ENCODE measurements at regions not wholly inside any gene's neighbourhood (a gene's known extent, or its start where the extent isn't known, plus 50 kb on each side); places are given as distances from the start of the nearest gene placed in this dataset.

- H3F3A ChIP-seq (ENCODE audit: insufficient read depth, low read depth): no peaks in the 10 kb centered on the region
- H4K20me1 ChIP-seq (ENCODE audit: insufficient read depth): no peaks in the 10 kb centered on the region
- BruUV-seq (replicated peaks): no TSS peak
- H3K4me2 ChIP-seq: no peak overlapping the region
- no peak for DNase-seq
- no peaks in the 10 kb centered on the region for H3K27me3 ChIP-seq (ENCODE audit: insufficient read depth, low read depth)
- no peak overlapping the region for H3K4me3 ChIP-seq
- no peak for TF ChIP-seq CTCF (conservative IDR thresholded peaks at IDR 0.05)
- no peak for TF ChIP-seq EZH2 (IDR thresholded peaks at IDR 0.05; ENCODE audit: low read depth)
- no peak overlapping the region for H3K27ac ChIP-seq
- H2AFZ ChIP-seq: no peak overlapping the region
- ChIA-PET CTCF (interaction anchor here (0.6 to 0.7 kb wide), 2 partner anchors 11 to 163 kb away, joined by 4 to 5 read pairs; no protein-coding TSS in a partner anchor), POLR2A (ENCODE audit: unreplicated experiment) (interaction anchor here (0.7 kb wide), 1 partner anchor 855 kb away, joined by 6 read pairs; no protein-coding TSS in a partner anchor)
- no peaks in the 10 kb centered on the region for H3K79me2 ChIP-seq (ENCODE audit: low read depth)
- H3K36me3 ChIP-seq (ENCODE audit: low read depth): no peaks in the 10 kb centered on the region
- no peaks in the 10 kb centered on the region for H3K4me1 ChIP-seq (replicated peaks; ENCODE audit: insufficient read depth)
- intact Hi-C loops (cut with micrococcal nuclease; ENCODE audit: unreplicated experiment): loop anchor here (10.0 kb wide), 4 partner anchors 321 to 1291 kb away; no protein-coding TSS in a partner anchor
- no peaks in the 10 kb centered on the region for H3K9me2 ChIP-seq (ENCODE audit: insufficient read depth)
- H3K9me3 ChIP-seq (ENCODE audit: insufficient read depth, low read depth): no peaks in the 10 kb centered on the region
These were observed 387.0 kb downstream of the MTX2 start for GRCh38 chr2:176656038-176656775.

GRCh38 chr2:176656776-176657140 is 387.5 kb downstream of the MTX2 start:
- Histone ChIP-seq H3K79me2 (ENCODE audit: low read depth) (no peaks in the 10 kb centered on the region), H2AFZ (no peak overlapping the region), H3K9me2 (ENCODE audit: insufficient read depth) (no peaks in the 10 kb centered on the region), H3K36me3 (ENCODE audit: low read depth) (no peaks in the 10 kb centered on the region), H3K4me1 (replicated peaks; ENCODE audit: insufficient read depth) (no peaks in the 10 kb centered on the region), H3K9me3 (ENCODE audit: insufficient read depth, low read depth) (no peaks in the 10 kb centered on the region), H3F3A (ENCODE audit: insufficient read depth, low read depth) (no peaks in the 10 kb centered on the region), H4K20me1 (ENCODE audit: insufficient read depth) (no peaks in the 10 kb centered on the region), H3K4me2 (no peak overlapping the region), H3K4me3 (no peak overlapping the region), H3K27ac (no peak overlapping the region), H3K27me3 (ENCODE audit: insufficient read depth, low read depth) (no peaks in the 10 kb centered on the region)
- POLR2A ChIA-PET (ENCODE audit: unreplicated experiment): no interaction called here
- DNase-seq: no peak
- no TSS peak for BruUV-seq (replicated peaks)
- CTCF ChIA-PET: interaction anchor here (0.6 to 0.7 kb wide), 2 partner anchors 12 to 163 kb away, joined by 4 to 5 read pairs; no protein-coding TSS in a partner anchor
- intact Hi-C loops (cut with micrococcal nuclease; ENCODE audit: unreplicated experiment): loop anchor here (10.0 kb wide), 4 partner anchors 322 to 1292 kb away; no protein-coding TSS in a partner anchor
- TF ChIP-seq EZH2 (IDR thresholded peaks at IDR 0.05; ENCODE audit: low read depth) (no peak), CTCF (conservative IDR thresholded peaks at IDR 0.05) (no peak)

GRCh38 chr2:176657393-176657792 is 388.2 kb downstream of the MTX2 start:
- ChIA-PET POLR2A (ENCODE audit: unreplicated experiment) (no interaction called here), CTCF (interaction anchor here (0.5 kb wide), 1 partner anchor 16 kb away, joined by 10 read pairs; no protein-coding TSS in a partner anchor)
- H3K27me3 ChIP-seq (ENCODE audit: insufficient read depth, low read depth): no peaks in the 10 kb centered on the region
- no peaks in the 10 kb centered on the region for H3K9me2 ChIP-seq (ENCODE audit: insufficient read depth)
- no peaks in the 10 kb centered on the region for H3K4me1 ChIP-seq (replicated peaks; ENCODE audit: insufficient read depth)
- no peaks in the 10 kb centered on the region for H3F3A ChIP-seq (ENCODE audit: insufficient read depth, low read depth)
- no peak overlapping the region for H3K4me2 ChIP-seq
- H3K36me3 ChIP-seq (ENCODE audit: low read depth): no peaks in the 10 kb centered on the region
- DNase-seq: no peak
- H3K9me3 ChIP-seq (ENCODE audit: insufficient read depth, low read depth): no peaks in the 10 kb centered on the region
- BruUV-seq (replicated peaks): no TSS peak
- no peak for TF ChIP-seq CTCF (conservative IDR thresholded peaks at IDR 0.05)
- TF ChIP-seq EZH2 (IDR thresholded peaks at IDR 0.05; ENCODE audit: low read depth): no peak
- no peak overlapping the region for H3K4me3 ChIP-seq
- intact Hi-C loops (cut with micrococcal nuclease; ENCODE audit: unreplicated experiment): loop anchor here (10.0 kb wide), 4 partner anchors 323 to 1293 kb away; no protein-coding TSS in a partner anchor
- H3K27ac ChIP-seq: no peak overlapping the region
- no peaks in the 10 kb centered on the region for H3K79me2 ChIP-seq (ENCODE audit: low read depth)
- no peak overlapping the region for H2AFZ ChIP-seq
- H4K20me1 ChIP-seq (ENCODE audit: insufficient read depth): no peaks in the 10 kb centered on the region

All from PC-9 (cell line).